ENCODE measurements at regions not wholly inside any gene's neighbourhood (a gene's known extent, or its start where the extent isn't known, plus 50 kb on each side); places are given as distances from the start of the nearest gene placed in this dataset.
"Not testable (repeated sequence)": the region's sequence is repeated elsewhere in the genome, so short reads cannot be mapped to it uniquely, and the experiment has no call there.

DNA sequence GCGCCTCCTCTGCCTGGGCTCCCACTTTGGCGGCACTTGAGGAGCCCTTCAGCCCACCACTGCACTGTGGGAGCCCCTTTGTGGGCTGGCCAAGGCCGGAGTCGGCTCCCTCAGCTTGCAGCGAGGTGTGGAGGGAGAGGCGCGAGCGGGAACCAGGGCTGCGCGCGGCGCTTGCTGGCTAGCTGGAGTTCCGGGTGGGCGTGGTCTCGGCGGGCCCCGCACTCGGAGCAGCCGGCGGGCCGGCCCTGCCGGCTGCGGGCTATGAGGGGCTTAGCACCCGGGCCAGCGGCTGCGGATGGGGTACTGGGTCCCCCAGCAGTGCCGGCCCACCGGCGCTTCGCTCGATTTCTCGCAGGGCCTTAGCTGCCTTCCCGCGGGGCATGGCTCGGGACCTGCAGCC lies 344.5 kb downstream of the NYAP2 start:
- TF ChIP-seq ZNF138 (tag by site-specific recombination; IDR thresholded peaks at IDR 0.05; ENCODE audit: borderline replicate concordance); FEZF1 (tag by site-specific recombination; IDR thresholded peaks at IDR 0.05); ZNF19 (tag by site-specific recombination; IDR thresholded peaks at IDR 0.05; ENCODE audit: low read depth); ZBTB7A (tag by site-specific recombination; IDR thresholded peaks at IDR 0.05; ENCODE audit: low read depth); ZNF626 (tag by site-specific recombination; IDR thresholded peaks at IDR 0.05): not testable (repeated sequence)
- TF ChIP-seq, protein P1, sequence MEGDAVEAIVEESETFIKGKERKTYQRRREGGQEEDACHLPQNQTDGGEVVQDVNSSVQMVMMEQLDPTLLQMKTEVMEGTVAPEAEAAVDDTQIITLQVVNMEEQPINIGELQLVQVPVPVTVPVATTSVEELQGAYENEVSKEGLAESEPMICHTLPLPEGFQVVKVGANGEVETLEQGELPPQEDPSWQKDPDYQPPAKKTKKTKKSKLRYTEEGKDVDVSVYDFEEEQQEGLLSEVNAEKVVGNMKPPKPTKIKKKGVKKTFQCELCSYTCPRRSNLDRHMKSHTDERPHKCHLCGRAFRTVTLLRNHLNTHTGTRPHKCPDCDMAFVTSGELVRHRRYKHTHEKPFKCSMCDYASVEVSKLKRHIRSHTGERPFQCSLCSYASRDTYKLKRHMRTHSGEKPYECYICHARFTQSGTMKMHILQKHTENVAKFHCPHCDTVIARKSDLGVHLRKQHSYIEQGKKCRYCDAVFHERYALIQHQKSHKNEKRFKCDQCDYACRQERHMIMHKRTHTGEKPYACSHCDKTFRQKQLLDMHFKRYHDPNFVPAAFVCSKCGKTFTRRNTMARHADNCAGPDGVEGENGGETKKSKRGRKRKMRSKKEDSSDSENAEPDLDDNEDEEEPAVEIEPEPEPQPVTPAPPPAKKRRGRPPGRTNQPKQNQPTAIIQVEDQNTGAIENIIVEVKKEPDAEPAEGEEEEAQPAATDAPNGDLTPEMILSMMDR (tag by site-specific recombination; IDR thresholded peaks at IDR 0.05), result not testable (repeated sequence)
- TF ChIP-seq, protein P2, sequence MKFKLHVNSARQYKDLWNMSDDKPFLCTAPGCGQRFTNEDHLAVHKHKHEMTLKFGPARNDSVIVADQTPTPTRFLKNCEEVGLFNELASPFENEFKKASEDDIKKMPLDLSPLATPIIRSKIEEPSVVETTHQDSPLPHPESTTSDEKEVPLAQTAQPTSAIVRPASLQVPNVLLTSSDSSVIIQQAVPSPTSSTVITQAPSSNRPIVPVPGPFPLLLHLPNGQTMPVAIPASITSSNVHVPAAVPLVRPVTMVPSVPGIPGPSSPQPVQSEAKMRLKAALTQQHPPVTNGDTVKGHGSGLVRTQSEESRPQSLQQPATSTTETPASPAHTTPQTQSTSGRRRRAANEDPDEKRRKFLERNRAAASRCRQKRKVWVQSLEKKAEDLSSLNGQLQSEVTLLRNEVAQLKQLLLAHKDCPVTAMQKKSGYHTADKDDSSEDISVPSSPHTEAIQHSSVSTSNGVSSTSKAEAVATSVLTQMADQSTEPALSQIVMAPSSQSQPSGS (tag by site-specific recombination; IDR thresholded peaks at IDR 0.05; ENCODE audit: low read depth), result not testable (repeated sequence)
